OCI-LY1 (cell line): ENCODE measurements at regions not wholly inside any gene's neighbourhood (a gene's known extent, or its start where the extent isn't known, plus 50 kb on each side); places are given as distances from the start of the nearest gene placed in this dataset.
A peak's percentile ranks its signal among the peaks of the same experiment; 100 is the strongest.

Source experiments
- H2AFZ ChIP-seq: fragments of 200-600 bp; sonication (generic), shearing (Covaris generic); 2 replicates; pipeline ENCODE4 v1.6.0; 2014; ENCODE audit warnings: antibody characterized with exemption, mild to moderate bottlenecking, low read length
- H3F3A ChIP-seq: fragments of 200-600 bp; sonication (generic), shearing (Covaris generic); 2 replicates; pipeline ENCODE4 v1.6.0; 2014; ENCODE audit warnings: mild to moderate bottlenecking, antibody characterized with exemption, low read length, moderate library complexity; ENCODE audit not compliant: insufficient read depth
- H3K27ac ChIP-seq: fragments of 200-600 bp; sonication (generic); 2 replicates; pipeline ENCODE4 v1.5.1; 2014; ENCODE audit warnings: low read length, mixed run types, mild to moderate bottlenecking, low read depth; ENCODE audit not compliant: poor library complexity, severe bottlenecking
- H3K27me3 ChIP-seq: fragments of 200-600 bp; sonication (generic); 2 replicates; pipeline ENCODE4 v1.6.0; 2014; ENCODE audit warnings: antibody characterized with exemption, mild to moderate bottlenecking, low read length, moderate library complexity; ENCODE audit not compliant: insufficient read depth
- H3K36me3 ChIP-seq: fragments of 200-600 bp; sonication (generic); 2 replicates; pipeline ENCODE4 v1.6.1; 2014; ENCODE audit warnings: mild to moderate bottlenecking, antibody characterized with exemption, low read length, moderate library complexity, mixed read lengths; ENCODE audit not compliant: insufficient read depth
- H3K4me1 ChIP-seq: fragments of 200-600 bp; sonication (generic); 2 replicates; pipeline ENCODE4 v1.5.1; 2014; ENCODE audit warnings: mild to moderate bottlenecking, low read length, moderate library complexity; ENCODE audit not compliant: insufficient read depth, severe bottlenecking
- H3K4me2 ChIP-seq: fragments of 200-600 bp; sonication (generic), shearing (Covaris generic); 2 replicates; pipeline ENCODE4 v1.6.1; 2014; ENCODE audit warnings: low read length
- H3K4me3 ChIP-seq: fragments of 200-600 bp; sonication (generic); 2 replicates; pipeline ENCODE4 v1.5.1; 2014; ENCODE audit warnings: low read length, low read depth, mild to moderate bottlenecking, mixed read lengths; ENCODE audit not compliant: poor library complexity, severe bottlenecking
- H3K79me2 ChIP-seq: fragments of 200-600 bp; shearing (Covaris generic); 2 replicates; pipeline ENCODE4 v1.6.1; 2016; ENCODE audit warnings: mixed run types, low read length, mixed read lengths; ENCODE audit not compliant: insufficient read depth
- H3K9ac ChIP-seq: fragments of 200-600 bp; sonication (generic), shearing (Covaris generic); 2 replicates; pipeline ENCODE4 v1.6.1; 2014; ENCODE audit warnings: mild to moderate bottlenecking, low read length, mixed read lengths
- H3K9me2 ChIP-seq: fragments of 200-600 bp; sonication (generic), shearing (Covaris generic); 2 replicates; pipeline ENCODE4 v1.6.1; 2014; ENCODE audit warnings: low read depth, mild to moderate bottlenecking, low read length, mixed read lengths
- H3K9me3 ChIP-seq: fragments of 200-600 bp; shearing (Covaris generic); 2 replicates; pipeline ENCODE4 v1.6.1; 2014; ENCODE audit warnings: low read length, mixed read lengths
- H4K20me1 ChIP-seq: fragments of 200-600 bp; sonication (generic), shearing (Covaris generic); 2 replicates; pipeline ENCODE4 v1.6.0; 2016; ENCODE audit warnings: mild to moderate bottlenecking, low read length; ENCODE audit not compliant: insufficient read depth
- EZH2 ChIP-seq: fragments of 200-600 bp; sonication (generic), shearing (Covaris generic); IDR thresholded peaks from 2 replicates; pipeline ENCODE4 v1.8.0; 2017; ENCODE audit warnings: borderline replicate concordance, mixed run types, mild to moderate bottlenecking, antibody characterized with exemption, low read length, moderate library complexity, mixed read lengths
- TF ChIP-seq, protein P1 (sequence below): fragments of 200-600 bp; sonication (generic), shearing (Covaris generic); IDR thresholded peaks from 2 replicates; pipeline ENCODE4 v1.5.1; 2017; ENCODE audit warnings: mild to moderate bottlenecking, antibody characterized with exemption, low read length, moderate library complexity, mixed read lengths

DNA sequence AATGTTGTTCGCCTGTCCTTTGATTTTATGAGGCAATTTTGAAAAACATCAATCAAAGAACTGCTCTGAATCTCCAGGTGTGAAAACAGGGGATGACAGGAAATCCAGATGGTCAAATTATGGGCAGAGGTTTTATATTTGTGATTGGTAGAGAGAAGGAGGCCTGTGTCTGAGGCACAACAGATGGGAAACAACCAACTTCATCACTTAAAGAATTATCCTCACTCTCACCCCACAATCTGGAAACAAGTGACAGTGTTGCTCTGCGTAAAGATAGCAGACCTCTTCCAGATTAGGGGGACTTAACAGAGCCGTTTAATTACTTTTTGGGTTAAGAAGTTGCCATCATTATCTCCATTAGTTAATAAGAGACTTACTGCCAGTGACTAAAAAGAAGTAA is 64.1 kb upstream of the EGLN3 start:
- H4K20me1 ChIP-seq = no peaks in the 10 kb centered on the region
- H3K9ac ChIP-seq = no peak overlapping the region
- peak overlapping the region; percentile 46 for H3K27ac ChIP-seq
- no peaks in the 10 kb centered on the region for H3K79me2 ChIP-seq
- H3K36me3 ChIP-seq = no peaks in the 10 kb centered on the region
- H2AFZ ChIP-seq = no peak overlapping the region
- no peaks in the 10 kb centered on the region for H3F3A ChIP-seq
- H3K4me3 ChIP-seq = no peak overlapping the region
- no peaks in the 10 kb centered on the region for H3K4me1 ChIP-seq
- no peaks in the 10 kb centered on the region for H3K9me2 ChIP-seq
- H3K9me3 ChIP-seq = no peaks in the 10 kb centered on the region
- TF ChIP-seq, protein P1, sequence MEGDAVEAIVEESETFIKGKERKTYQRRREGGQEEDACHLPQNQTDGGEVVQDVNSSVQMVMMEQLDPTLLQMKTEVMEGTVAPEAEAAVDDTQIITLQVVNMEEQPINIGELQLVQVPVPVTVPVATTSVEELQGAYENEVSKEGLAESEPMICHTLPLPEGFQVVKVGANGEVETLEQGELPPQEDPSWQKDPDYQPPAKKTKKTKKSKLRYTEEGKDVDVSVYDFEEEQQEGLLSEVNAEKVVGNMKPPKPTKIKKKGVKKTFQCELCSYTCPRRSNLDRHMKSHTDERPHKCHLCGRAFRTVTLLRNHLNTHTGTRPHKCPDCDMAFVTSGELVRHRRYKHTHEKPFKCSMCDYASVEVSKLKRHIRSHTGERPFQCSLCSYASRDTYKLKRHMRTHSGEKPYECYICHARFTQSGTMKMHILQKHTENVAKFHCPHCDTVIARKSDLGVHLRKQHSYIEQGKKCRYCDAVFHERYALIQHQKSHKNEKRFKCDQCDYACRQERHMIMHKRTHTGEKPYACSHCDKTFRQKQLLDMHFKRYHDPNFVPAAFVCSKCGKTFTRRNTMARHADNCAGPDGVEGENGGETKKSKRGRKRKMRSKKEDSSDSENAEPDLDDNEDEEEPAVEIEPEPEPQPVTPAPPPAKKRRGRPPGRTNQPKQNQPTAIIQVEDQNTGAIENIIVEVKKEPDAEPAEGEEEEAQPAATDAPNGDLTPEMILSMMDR = no peak
- TF ChIP-seq EZH2 = no peak
- H3K27me3 ChIP-seq = no peaks in the 10 kb centered on the region
- H3K4me2 ChIP-seq = no peak overlapping the region

DNA sequence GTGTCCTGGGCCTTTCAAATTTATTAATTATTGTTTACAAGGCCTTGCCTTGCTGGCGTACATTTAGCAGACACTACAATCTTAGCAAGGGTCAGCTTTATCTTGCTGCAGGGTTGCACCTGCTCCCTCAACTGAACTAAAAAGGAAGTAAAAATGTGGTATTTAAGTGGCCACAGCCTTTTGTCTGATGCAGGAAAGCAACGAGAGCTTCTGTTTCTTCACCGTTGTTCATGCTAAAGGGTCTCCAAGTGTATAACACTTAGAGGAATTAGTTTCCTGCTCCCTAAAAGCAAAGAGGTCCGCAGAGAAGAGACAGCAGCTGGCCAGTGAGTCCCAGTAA is 62.8 kb upstream of the EGLN3 start:
- H3K4me3 ChIP-seq = no peak overlapping the region
- H3K4me2 ChIP-seq = no peak overlapping the region
- H3K79me2 ChIP-seq = no peaks in the 10 kb centered on the region
- no peaks in the 10 kb centered on the region for H3K9me3 ChIP-seq
- no peak overlapping the region for H3K9ac ChIP-seq
- no peak overlapping the region for H2AFZ ChIP-seq
- no peaks in the 10 kb centered on the region for H3K9me2 ChIP-seq
- no peaks in the 10 kb centered on the region for H3F3A ChIP-seq
- no peak for TF ChIP-seq EZH2
- TF ChIP-seq, protein P1 = no peak
- H3K27me3 ChIP-seq = no peaks in the 10 kb centered on the region
- peak overlapping the region; percentile 46 for H3K27ac ChIP-seq
- no peaks in the 10 kb centered on the region for H3K36me3 ChIP-seq
- no peaks in the 10 kb centered on the region for H4K20me1 ChIP-seq
- H3K4me1 ChIP-seq = no peaks in the 10 kb centered on the region

DNA sequence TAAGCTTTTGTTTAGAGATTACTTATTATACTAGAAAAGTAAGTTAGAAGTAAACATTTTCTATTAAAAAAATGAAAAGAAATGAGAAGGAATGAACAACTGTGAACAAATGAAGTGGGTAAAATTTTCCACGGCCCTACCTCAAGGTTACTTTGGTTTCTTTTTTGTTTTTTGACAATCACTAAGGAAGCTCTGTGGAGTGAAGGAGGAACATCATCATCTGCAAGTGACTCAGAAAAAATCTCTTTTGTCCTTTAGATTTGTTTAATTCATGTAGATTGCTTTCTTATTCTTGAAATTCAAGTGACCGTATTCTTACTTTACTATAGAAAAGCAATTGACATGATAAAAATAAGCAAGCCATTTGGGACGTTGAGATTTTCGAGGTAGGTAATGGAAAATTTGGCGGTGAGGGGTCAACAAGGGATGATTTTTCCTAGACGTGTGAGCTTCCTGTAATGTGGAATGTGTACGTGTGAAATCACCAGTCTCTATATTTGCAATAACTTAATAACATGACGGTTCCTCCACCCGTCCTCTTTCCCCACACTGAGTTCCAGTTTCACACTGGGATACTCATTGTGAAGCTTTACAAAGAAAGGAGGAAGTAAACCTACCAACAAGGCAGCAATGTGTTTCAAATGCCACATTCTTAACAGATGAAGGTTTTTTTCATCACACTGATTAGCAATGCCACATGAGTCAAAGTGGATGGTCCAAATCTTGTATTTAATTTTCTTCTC is 62.3 kb upstream of the EGLN3 start:
- Histone ChIP-seq H3K9me3 (no peaks in the 10 kb centered on the region), H3F3A (no peaks in the 10 kb centered on the region), H3K4me3 (no peak overlapping the region), H3K9me2 (no peaks in the 10 kb centered on the region), H3K79me2 (no peaks in the 10 kb centered on the region), H3K27me3 (no peaks in the 10 kb centered on the region), H3K4me2 (no peak overlapping the region), H4K20me1 (no peaks in the 10 kb centered on the region), H3K27ac (peak overlapping the region; percentile 46), H3K4me1 (no peaks in the 10 kb centered on the region), H2AFZ (no peak overlapping the region), H3K9ac (no peak overlapping the region), H3K36me3 (no peaks in the 10 kb centered on the region)
- TF ChIP-seq, protein P1 = no peak
- no peak for TF ChIP-seq EZH2
